Spleen (tissue), 11 donors: ENCODE measurements at regions not wholly inside any gene's neighbourhood (a gene's known extent, or its start where the extent isn't known, plus 50 kb on each side); places are given as distances from the start of the nearest gene placed in this dataset.

Experiments used
- DNase-seq: peaks from one replicate; pipeline ENCODE4 v3.0.0-alpha.2; 2020
- H3K27ac ChIP-seq, 8 donors: fragments of 200-600 bp; sonication (generic) in 7 of 8; 1 replicate in 4 of 8; 2 replicates in 4 of 8; pipeline versions ENCODE4 v1.5.0 to v1.8.0; 2016 to 2021; ENCODE audit warnings: inconsistent platforms in 4 of 8, mild to moderate bottlenecking in 4 of 8, moderate library complexity in 1 of 8
- H3K27me3 ChIP-seq, 7 donors: fragments of 200-600 bp; sonication (generic) in 6 of 7; replicated peaks in 1 of 7; 1 replicate in 4 of 7; 2 replicates in 3 of 7; pipeline versions ENCODE4 v1.5.0 to v1.8.0; 2016 to 2021; ENCODE audit warnings: inconsistent platforms in 3 of 7, mild to moderate bottlenecking in 1 of 7
- H3K36me3 ChIP-seq, 6 donors: fragments of 200-600 bp; sonication (generic) in 5 of 6; 1 replicate in 4 of 6; 2 replicates in 2 of 6; pipeline versions ENCODE4 v1.5.0 to v1.8.0; 2016 to 2021; ENCODE audit warnings: inconsistent platforms in 2 of 6
- H3K4me1 ChIP-seq, 6 donors: fragments of 200-600 bp; sonication (generic) in 5 of 6; 1 replicate in 3 of 6; 2 replicates in 3 of 6; pipeline versions ENCODE4 v1.5.0 to v1.8.0; 2016 to 2021; ENCODE audit warnings: inconsistent platforms in 3 of 6
- H3K4me3 ChIP-seq, 8 donors: fragments of 200-600 bp; sonication (generic) in 7 of 8; 1 replicate in 4 of 8; 2 replicates in 4 of 8; pipeline versions ENCODE4 v1.5.0 to v1.8.0; 2016 to 2021; ENCODE audit warnings: inconsistent platforms in 4 of 8, mild to moderate bottlenecking in 4 of 8, moderate library complexity in 2 of 8
- H3K9me3 ChIP-seq, 8 donors: fragments of 200-600 bp; sonication (generic) in 7 of 8; 1 replicate in 4 of 8; 2 replicates in 4 of 8; pipeline versions ENCODE4 v1.5.0 to v1.8.0; 2016 to 2021; ENCODE audit warnings: inconsistent platforms in 4 of 8
- POLR2A ChIP-seq, 3 donors: fragments of 450-650 bp; IDR thresholded peaks; one replicate each; pipeline ENCODE4 v1.5.1; 2017; ENCODE audit warnings: antibody characterized with exemption in 3 of 3, mild to moderate bottlenecking in 1 of 3
- POLR2AphosphoS5 ChIP-seq, 3 donors: sonication (generic); formaldehyde crosslinking; IDR thresholded peaks; one replicate each; pipeline ENCODE4 v1.5.1; 2017; ENCODE audit warnings: antibody characterized with exemption in 3 of 3
- WGBS, 5 donors: extraction: QIAGEN DNeasy Blood & Tissue Kit in 3 of 5; methylation state at CpG; one replicate each; pipeline versions ENCODE4 v1.1.5 to v1.1.7; 2013 to 2018; 5-methylcytosine and 5-hydroxymethylcytosine counted together
- intact Hi-C: fragments of 100-400 bp; cut with DNase I; formaldehyde crosslinking; loops from one replicate; pipeline ENCODE4 v1.15.0; 2023; ENCODE audit warnings: low total_unique reads
- TF ChIP-seq, protein P1 (sequence below), 11 experiments: fragments of 200-600 bp in 7 of 11; fragments of 450-650 bp in 4 of 11; sonication (generic) in 4 of 11; IDR thresholded peaks in 8 of 11; conservative IDR thresholded peaks in 3 of 11; 1 replicate in 7 of 11; 2 replicates in 4 of 11; pipeline versions ENCODE4 v1.4.0 to v1.8.0; 2016 to 2021; ENCODE audit warnings: antibody characterized with exemption in 11 of 11, inconsistent platforms in 4 of 11, mild to moderate bottlenecking in 1 of 11
- donor health status: healthy with polysubstance abuse.
- donor health status: DM: no; HTN: no; CAD: no; lungs with moderate emphysema.
- donor health status: DM: no; HTN: no; CAD: no.
- donor health status: Bipolar disorder and iron deficiency.
- donor health status: healthy.
- donor health status: DM: no; HTN: no; CAD: no.
- donor health status: DM: yes; HTN: yes; CAD: no.

GRCh38 chr15:35309886-35310285 is 224.8 kb upstream of the NANOGP8 start:
- WGBS, 5 donors = 81 to 95% (median 85%) methylated on average over 3 of the region's 3 CpGs
- TF ChIP-seq, protein P1, sequence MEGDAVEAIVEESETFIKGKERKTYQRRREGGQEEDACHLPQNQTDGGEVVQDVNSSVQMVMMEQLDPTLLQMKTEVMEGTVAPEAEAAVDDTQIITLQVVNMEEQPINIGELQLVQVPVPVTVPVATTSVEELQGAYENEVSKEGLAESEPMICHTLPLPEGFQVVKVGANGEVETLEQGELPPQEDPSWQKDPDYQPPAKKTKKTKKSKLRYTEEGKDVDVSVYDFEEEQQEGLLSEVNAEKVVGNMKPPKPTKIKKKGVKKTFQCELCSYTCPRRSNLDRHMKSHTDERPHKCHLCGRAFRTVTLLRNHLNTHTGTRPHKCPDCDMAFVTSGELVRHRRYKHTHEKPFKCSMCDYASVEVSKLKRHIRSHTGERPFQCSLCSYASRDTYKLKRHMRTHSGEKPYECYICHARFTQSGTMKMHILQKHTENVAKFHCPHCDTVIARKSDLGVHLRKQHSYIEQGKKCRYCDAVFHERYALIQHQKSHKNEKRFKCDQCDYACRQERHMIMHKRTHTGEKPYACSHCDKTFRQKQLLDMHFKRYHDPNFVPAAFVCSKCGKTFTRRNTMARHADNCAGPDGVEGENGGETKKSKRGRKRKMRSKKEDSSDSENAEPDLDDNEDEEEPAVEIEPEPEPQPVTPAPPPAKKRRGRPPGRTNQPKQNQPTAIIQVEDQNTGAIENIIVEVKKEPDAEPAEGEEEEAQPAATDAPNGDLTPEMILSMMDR (IDR thresholded peaks at IDR 0.05 in 8 of 11, conservative IDR thresholded peaks at IDR 0.05 in 3 of 11) = no peak
- TF ChIP-seq POLR2AphosphoS5 (IDR thresholded peaks at IDR 0.05) (no peak), POLR2A (IDR thresholded peaks at IDR 0.05) (no peak)
- intact Hi-C loops = no loop called here
- no peak for DNase-seq
- no peak overlapping the region for H3K27ac ChIP-seq
- H3K27me3 ChIP-seq = no peaks in the 10 kb centered on the region
- H3K9me3 ChIP-seq = no peaks in the 10 kb centered on the region
- H3K4me3 ChIP-seq = no peak overlapping the region
- no peaks in the 10 kb centered on the region for H3K4me1 ChIP-seq
- no peaks in the 10 kb centered on the region for H3K36me3 ChIP-seq

GRCh38 chr15:35308802-35309201 is 223.7 kb upstream of the NANOGP8 start:
- Histone ChIP-seq H3K9me3 (no peaks in the 10 kb centered on the region), H3K36me3 (no peaks in the 10 kb centered on the region), H3K4me3 (no peak overlapping the region), H3K27ac (peak overlapping the region in 1 of 8 donors; percentile 12), H3K27me3 (no peaks in the 10 kb centered on the region), H3K4me1 (no peaks in the 10 kb centered on the region)
- DNase-seq = no peak
- 57 to 88% (median 77%) methylated on average over 2 of the region's 2 CpGs for WGBS, 5 donors
- TF ChIP-seq POLR2AphosphoS5 (IDR thresholded peaks at IDR 0.05) (no peak), POLR2A (IDR thresholded peaks at IDR 0.05) (no peak)
- TF ChIP-seq, protein P1 (IDR thresholded peaks at IDR 0.05 in 8 of 11, conservative IDR thresholded peaks at IDR 0.05 in 3 of 11) = no peak
- intact Hi-C loops = no loop called here

GRCh38 chr15:35307676-35308075 is 222.6 kb upstream of the NANOGP8 start:
- H3K36me3 ChIP-seq = no peaks in the 10 kb centered on the region
- H3K27me3 ChIP-seq = no peaks in the 10 kb centered on the region
- whole genome bisulfite sequencing, 5 donors = 93 to 100% (median 95%) methylated on average over 1 of the region's 1 CpG
- no peaks in the 10 kb centered on the region for H3K9me3 ChIP-seq
- no peaks in the 10 kb centered on the region for H3K4me1 ChIP-seq
- no peak for TF ChIP-seq POLR2A (IDR thresholded peaks at IDR 0.05)
- TF ChIP-seq, protein P1 (IDR thresholded peaks at IDR 0.05 in 8 of 11, conservative IDR thresholded peaks at IDR 0.05 in 3 of 11) = no peak
- TF ChIP-seq POLR2AphosphoS5 (IDR thresholded peaks at IDR 0.05) = no peak
- no peak for DNase-seq
- no peak overlapping the region for H3K27ac ChIP-seq
- intact Hi-C loops = no loop called here
- no peak overlapping the region for H3K4me3 ChIP-seq

GRCh38 chr15:35307026-35307425 is 221.9 kb upstream of the NANOGP8 start:
- H3K27ac ChIP-seq = no peak overlapping the region
- TF ChIP-seq POLR2A (IDR thresholded peaks at IDR 0.05) = no peak
- no peaks in the 10 kb centered on the region for H3K9me3 ChIP-seq
- intact Hi-C loops = no loop called here
- no peaks in the 10 kb centered on the region for H3K4me1 ChIP-seq
- H3K4me3 ChIP-seq = no peak overlapping the region
- no peaks in the 10 kb centered on the region for H3K36me3 ChIP-seq
- no peak for DNase-seq
- WGBS, 5 donors = 58 to 90% (median 76%) methylated on average over 1 of the region's 1 CpG
- H3K27me3 ChIP-seq = no peaks in the 10 kb centered on the region

DNA sequence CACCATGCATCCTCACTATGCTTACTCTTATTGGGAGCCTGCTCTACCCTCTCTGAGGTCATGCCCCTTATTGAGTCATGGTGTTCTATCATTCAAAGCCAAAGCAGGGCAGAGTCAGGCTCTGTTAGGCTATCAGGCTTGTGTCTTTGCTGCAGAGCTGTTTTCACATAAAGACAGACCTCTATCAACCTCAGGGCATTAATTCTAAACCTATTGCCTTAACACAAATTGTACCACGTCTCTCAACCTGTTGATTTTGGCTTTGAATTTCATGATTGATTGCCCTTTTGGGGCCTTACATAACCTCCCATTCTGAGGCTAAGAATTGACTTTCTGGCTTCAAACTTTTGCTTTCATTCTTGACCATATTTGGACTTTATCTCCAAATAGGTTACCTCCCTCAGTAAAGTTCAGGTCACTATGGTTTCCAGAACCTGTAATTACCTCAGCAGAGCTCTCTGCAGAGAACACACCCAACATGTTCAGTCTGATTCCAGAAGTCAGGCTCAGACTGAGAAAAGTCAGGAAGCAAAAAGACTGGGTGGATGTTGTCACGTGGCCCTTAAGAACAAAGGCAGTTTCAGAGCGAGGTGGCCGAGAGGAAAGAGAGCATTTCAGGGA is 221.4 kb upstream of the NANOGP8 start:
- 67 to 80% (median 71%) methylated on average over 4 of the region's 4 CpGs for WGBS, 5 donors
- H3K27ac ChIP-seq = no peak overlapping the region
- no peaks in the 10 kb centered on the region for H3K36me3 ChIP-seq
- no peaks in the 10 kb centered on the region for H3K9me3 ChIP-seq
- no peak for DNase-seq
- intact Hi-C loops = no loop called here
- H3K4me3 ChIP-seq = no peak overlapping the region
- no peaks in the 10 kb centered on the region for H3K4me1 ChIP-seq
- H3K27me3 ChIP-seq = no peaks in the 10 kb centered on the region
- TF ChIP-seq POLR2A (IDR thresholded peaks at IDR 0.05) (no peak), POLR2AphosphoS5 (IDR thresholded peaks at IDR 0.05) (no peak)
- TF ChIP-seq, protein P1 (IDR thresholded peaks at IDR 0.05 in 8 of 11, conservative IDR thresholded peaks at IDR 0.05 in 3 of 11) = no peak
